ENCODE measurements at regions not wholly inside any gene's neighbourhood (a gene's known extent, or its start where the extent isn't known, plus 50 kb on each side); places are given as distances from the start of the nearest gene placed in this dataset.

GRCh38 chr7:155930061-155930460, 117.8 kb upstream of the SHH start:
- Histone ChIP-seq H3F3A (ENCODE audit: insufficient read depth) (no peaks in the 10 kb centered on the region), H3K36me3 (ENCODE audit: low read depth) (no peaks in the 10 kb centered on the region), H3K4me3 (no peak overlapping the region), H3K9me2 (ENCODE audit: insufficient read depth) (no peaks in the 10 kb centered on the region), H3K4me1 (ENCODE audit: insufficient read depth) (no peaks in the 10 kb centered on the region), H3K4me2 (ENCODE audit: unreplicated experiment) (no peak overlapping the region), H2AFZ (no peak overlapping the region), H3K9me3 (ENCODE audit: low read depth) (no peaks in the 10 kb centered on the region), H4K20me1 (ENCODE audit: insufficient read depth) (no peaks in the 10 kb centered on the region), H3K79me2 (ENCODE audit: insufficient read depth) (no peaks in the 10 kb centered on the region), H3K27ac (no peak overlapping the region), H3K9ac (no peak overlapping the region), H3K27me3 (replicated peaks; ENCODE audit: insufficient read depth) (no peaks in the 10 kb centered on the region)
- WGBS, 2 experiments (ENCODE audit: low coverage in 1 of 2, low lambda C conversion rate in 2 of 2, missing lambda C conversion rate in 2 of 2): 32 to 54% methylated on average over 8 of the region's 8 CpGs
- TF ChIP-seq EZH2phosphoT487 (IDR thresholded peaks at IDR 0.05; ENCODE audit: insufficient read depth, low read depth) (no peak), EZH2 (IDR thresholded peaks at IDR 0.05; ENCODE audit: insufficient read depth, poor library complexity, severe bottlenecking) (no peak)
- in situ Hi-C loops (cut with MboI): no loop called here
- no peak for DNase-seq

GRCh38 chr7:155928583-155928982, 116.3 kb upstream of the SHH start:
- Histone ChIP-seq H3K9me2 (ENCODE audit: insufficient read depth) (no peaks in the 10 kb centered on the region), H3K9ac (no peak overlapping the region), H4K20me1 (ENCODE audit: insufficient read depth) (no peaks in the 10 kb centered on the region), H3K4me3 (no peak overlapping the region), H3K36me3 (ENCODE audit: low read depth) (no peaks in the 10 kb centered on the region), H3F3A (ENCODE audit: insufficient read depth) (no peaks in the 10 kb centered on the region), H3K4me1 (ENCODE audit: insufficient read depth) (no peaks in the 10 kb centered on the region), H3K27ac (no peak overlapping the region), H3K79me2 (ENCODE audit: insufficient read depth) (no peaks in the 10 kb centered on the region), H2AFZ (no peak overlapping the region), H3K27me3 (replicated peaks; ENCODE audit: insufficient read depth) (no peaks in the 10 kb centered on the region), H3K4me2 (ENCODE audit: unreplicated experiment) (no peak overlapping the region), H3K9me3 (ENCODE audit: low read depth) (no peaks in the 10 kb centered on the region)
- no peak for TF ChIP-seq EZH2phosphoT487 (IDR thresholded peaks at IDR 0.05; ENCODE audit: insufficient read depth, low read depth)
- 26 to 30% methylated on average over 12 of the region's 13 CpGs for WGBS, 2 experiments (ENCODE audit: low coverage in 1 of 2, low lambda C conversion rate in 2 of 2, missing lambda C conversion rate in 2 of 2)
- no peak for DNase-seq
- in situ Hi-C loops (cut with MboI): no loop called here

- no peak overlapping the region for H3K4me2 ChIP-seq (ENCODE audit: unreplicated experiment)
- H3K4me1 ChIP-seq (ENCODE audit: insufficient read depth): no peaks in the 10 kb centered on the region
- in situ Hi-C loops (cut with MboI): no loop called here
- no peak overlapping the region for H2AFZ ChIP-seq
- no peaks in the 10 kb centered on the region for H3K9me3 ChIP-seq (ENCODE audit: low read depth)
- WGBS, 2 experiments (ENCODE audit: low coverage in 1 of 2, low lambda C conversion rate in 2 of 2, missing lambda C conversion rate in 2 of 2): 39 to 54% methylated on average over 3 of the region's 3 CpGs
- no peak for TF ChIP-seq EZH2 (IDR thresholded peaks at IDR 0.05; ENCODE audit: insufficient read depth, poor library complexity, severe bottlenecking)
- TF ChIP-seq EZH2phosphoT487 (IDR thresholded peaks at IDR 0.05; ENCODE audit: insufficient read depth, low read depth): no peak
- H4K20me1 ChIP-seq (ENCODE audit: insufficient read depth): no peaks in the 10 kb centered on the region
- H3K27me3 ChIP-seq (replicated peaks; ENCODE audit: insufficient read depth): no peaks in the 10 kb centered on the region
- no peaks in the 10 kb centered on the region for H3K9me2 ChIP-seq (ENCODE audit: insufficient read depth)
- no peak overlapping the region for H3K9ac ChIP-seq
- no peaks in the 10 kb centered on the region for H3K79me2 ChIP-seq (ENCODE audit: insufficient read depth)
- H3K27ac ChIP-seq: no peak overlapping the region
- H3F3A ChIP-seq (ENCODE audit: insufficient read depth): no peaks in the 10 kb centered on the region
- H3K4me3 ChIP-seq: no peak overlapping the region
- H3K36me3 ChIP-seq (ENCODE audit: low read depth): no peaks in the 10 kb centered on the region
- no peak for DNase-seq
Measured at GRCh38 chr7:155927905-155928304, 115.6 kb upstream of the SHH start.

GRCh38 chr7:155925682-155926081, 113.4 kb upstream of the SHH start:
- H3K27me3 ChIP-seq (replicated peaks; ENCODE audit: insufficient read depth): no peaks in the 10 kb centered on the region
- no peak overlapping the region for H3K9ac ChIP-seq
- H3K9me3 ChIP-seq (ENCODE audit: low read depth): no peaks in the 10 kb centered on the region
- no peak overlapping the region for H2AFZ ChIP-seq
- no peak overlapping the region for H3K4me2 ChIP-seq (ENCODE audit: unreplicated experiment)
- H3K9me2 ChIP-seq (ENCODE audit: insufficient read depth): no peaks in the 10 kb centered on the region
- H3K4me1 ChIP-seq (ENCODE audit: insufficient read depth): no peaks in the 10 kb centered on the region
- DNase-seq: no peak
- no peaks in the 10 kb centered on the region for H3K79me2 ChIP-seq (ENCODE audit: insufficient read depth)
- TF ChIP-seq EZH2 (IDR thresholded peaks at IDR 0.05; ENCODE audit: insufficient read depth, poor library complexity, severe bottlenecking) (no peak), EZH2phosphoT487 (IDR thresholded peaks at IDR 0.05; ENCODE audit: insufficient read depth, low read depth) (no peak)
- 28 to 30% methylated on average over 14 of the region's 14 CpGs for WGBS, 2 experiments (ENCODE audit: low coverage in 1 of 2, low lambda C conversion rate in 2 of 2, missing lambda C conversion rate in 2 of 2)
- H3K36me3 ChIP-seq (ENCODE audit: low read depth): no peaks in the 10 kb centered on the region
- no peaks in the 10 kb centered on the region for H3F3A ChIP-seq (ENCODE audit: insufficient read depth)
- H3K4me3 ChIP-seq: no peak overlapping the region
- H3K27ac ChIP-seq: no peak overlapping the region
- H4K20me1 ChIP-seq (ENCODE audit: insufficient read depth): no peaks in the 10 kb centered on the region
- in situ Hi-C loops (cut with MboI): no loop called here

Data from GM23248 (cell line).